DMS 273 treated with DMSO at 0.1 percent for 48 hours (cell line): ENCODE measurements at regions not wholly inside any gene's neighbourhood (a gene's known extent, or its start where the extent isn't known, plus 50 kb on each side); places are given as distances from the start of the nearest gene placed in this dataset.
"Not testable (repeated sequence)": the region's sequence is repeated elsewhere in the genome, so short reads cannot be mapped to it uniquely, and the experiment has no call there.

Experiments
- DNase-seq: peaks from one replicate; lab custom pipeline; 2025; lab: John Stamatoyannopoulos, UW

DNA sequence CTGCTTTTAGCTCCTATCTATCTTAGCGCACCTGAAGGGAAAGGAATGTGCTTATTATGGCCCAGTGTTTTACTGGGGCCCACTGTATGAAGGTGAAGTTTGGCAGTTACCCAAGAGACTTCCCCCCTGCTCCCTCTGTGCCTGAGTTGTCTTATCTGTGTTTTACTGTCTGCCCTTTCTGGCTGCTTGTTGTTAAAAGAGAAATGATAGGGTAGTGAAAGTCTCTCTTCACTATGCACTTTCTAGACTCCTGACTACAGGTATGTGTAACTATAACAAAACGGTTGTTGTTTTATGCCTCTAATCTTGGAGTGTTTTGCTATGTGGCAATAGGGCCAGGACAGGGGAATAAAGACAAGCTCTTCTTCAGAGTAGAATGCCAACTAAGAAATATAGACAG, 326.9 kb downstream of the KIF20B start:
- no peak for DNase-seq

DNA sequence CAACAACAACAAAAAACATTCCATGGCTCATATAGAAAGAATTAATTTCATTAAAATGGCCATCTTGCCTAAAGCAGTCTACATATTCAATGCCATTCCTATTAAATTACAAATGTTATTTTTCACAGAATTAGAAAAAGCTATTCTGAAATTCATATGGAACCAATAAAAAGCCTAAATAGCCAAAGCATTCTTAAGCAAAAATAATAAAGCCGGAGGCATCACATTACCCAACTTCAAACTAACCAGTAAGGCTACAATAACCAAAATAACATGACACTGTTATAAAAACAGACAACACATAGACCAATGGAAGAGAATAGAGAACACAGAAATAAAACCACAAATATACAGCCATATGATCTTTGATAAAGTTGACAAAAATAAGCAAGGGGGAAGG, 330.4 kb downstream of the KIF20B start:
- DNase-seq: no peak

DNA sequence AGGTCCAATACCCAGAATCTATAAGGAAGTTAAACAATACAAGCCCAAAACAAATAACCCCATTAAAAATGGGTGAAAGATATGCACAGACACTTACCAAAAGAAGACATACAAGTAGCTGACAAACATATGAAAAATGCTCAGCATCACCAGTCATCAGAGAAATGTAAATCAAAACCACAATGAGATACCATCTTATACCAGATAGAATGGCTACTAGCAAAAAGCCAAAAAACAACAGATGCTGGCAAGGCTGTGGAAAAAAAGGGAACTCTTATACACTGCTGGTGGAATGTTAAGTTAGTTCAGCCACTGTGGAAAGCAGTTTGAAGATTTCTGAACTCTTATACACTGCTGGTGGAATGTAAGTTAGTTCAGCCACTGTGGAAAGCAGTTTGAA, 331.1 kb downstream of the KIF20B start:
- DNase-seq: no peak

DNA sequence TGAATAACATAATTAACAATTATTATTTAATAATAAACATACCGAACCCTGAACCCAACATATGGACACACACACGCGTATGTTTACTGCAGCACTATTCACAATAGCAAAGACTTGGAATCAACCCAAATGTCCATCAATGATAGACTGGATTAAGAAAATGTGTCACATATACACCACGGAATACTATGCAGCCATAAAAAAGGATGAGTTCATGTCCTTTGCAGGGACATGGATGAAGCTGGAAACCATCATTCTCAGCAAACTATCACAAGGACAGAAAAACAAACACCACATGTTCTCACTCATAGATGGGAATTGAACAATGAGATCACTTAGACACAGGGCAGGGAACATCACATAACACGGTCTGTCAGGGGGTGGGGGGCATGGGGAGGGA, 333.5 kb downstream of the KIF20B start:
- not testable (repeated sequence) for DNase-seq

DNA sequence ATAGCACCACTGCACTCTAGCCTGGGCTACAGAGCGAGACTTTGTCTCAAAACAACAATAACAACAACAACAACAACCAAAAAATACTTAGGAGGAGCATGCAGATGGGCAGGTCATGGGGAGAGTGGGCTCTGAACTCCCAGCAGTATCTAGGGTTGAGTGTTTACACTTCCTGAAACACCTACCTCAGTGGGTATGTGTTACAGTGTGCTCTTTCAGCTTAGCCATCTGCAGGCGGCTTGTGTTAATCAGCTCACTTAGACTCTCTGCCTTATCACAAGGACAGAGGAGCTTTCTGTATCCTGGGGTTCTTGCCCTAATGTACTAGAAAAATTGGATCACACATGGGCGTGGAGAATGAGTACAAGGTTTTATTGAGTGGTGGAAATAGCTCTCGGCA, 340.2 kb downstream of the KIF20B start:
- no peak for DNase-seq

DNA sequence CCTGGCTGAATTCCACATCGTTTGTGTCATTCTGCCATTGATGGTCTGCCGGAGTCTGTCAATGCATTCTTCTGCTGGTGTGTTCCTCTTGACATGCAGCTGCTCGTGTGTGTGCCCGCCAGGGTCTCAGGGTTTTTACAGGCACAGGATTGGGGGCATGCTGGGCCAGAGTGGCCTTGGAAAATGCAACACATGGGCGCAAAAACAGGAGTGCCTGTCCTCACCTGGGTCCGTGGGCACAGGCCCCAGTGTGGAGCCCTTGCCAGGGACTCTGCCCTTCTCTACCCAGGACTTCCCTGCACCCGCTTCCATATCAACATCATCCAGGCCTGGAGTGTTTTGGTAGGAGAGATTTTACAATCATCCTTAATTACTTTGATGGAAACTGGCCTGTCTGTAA, 340.7 kb downstream of the KIF20B start:
- no peak for DNase-seq

DNA sequence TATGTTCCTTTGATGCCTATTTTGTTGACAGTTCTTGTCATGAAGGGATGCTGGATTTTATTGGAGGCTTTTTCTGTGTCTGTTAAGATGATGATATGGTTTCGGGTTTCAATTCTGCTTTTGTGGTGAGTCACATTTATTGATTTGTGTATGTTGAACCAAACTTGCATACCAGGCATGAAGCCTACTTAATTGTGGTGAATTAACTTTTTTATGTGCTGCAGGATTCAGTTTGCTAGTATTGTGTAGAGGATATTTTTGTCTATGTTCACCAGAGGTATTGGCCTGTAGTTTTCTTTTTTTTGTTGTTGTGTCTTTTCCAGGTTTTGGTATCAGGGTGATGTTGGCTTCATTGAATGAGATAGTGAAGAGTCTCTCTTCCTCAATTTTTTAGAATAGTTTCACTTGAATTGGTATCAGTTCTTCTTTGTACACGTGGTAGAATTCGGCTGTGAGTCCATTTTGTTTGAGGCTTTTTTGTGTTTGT, 345.9 kb downstream of the KIF20B start:
- DNase-seq: no peak

DNA sequence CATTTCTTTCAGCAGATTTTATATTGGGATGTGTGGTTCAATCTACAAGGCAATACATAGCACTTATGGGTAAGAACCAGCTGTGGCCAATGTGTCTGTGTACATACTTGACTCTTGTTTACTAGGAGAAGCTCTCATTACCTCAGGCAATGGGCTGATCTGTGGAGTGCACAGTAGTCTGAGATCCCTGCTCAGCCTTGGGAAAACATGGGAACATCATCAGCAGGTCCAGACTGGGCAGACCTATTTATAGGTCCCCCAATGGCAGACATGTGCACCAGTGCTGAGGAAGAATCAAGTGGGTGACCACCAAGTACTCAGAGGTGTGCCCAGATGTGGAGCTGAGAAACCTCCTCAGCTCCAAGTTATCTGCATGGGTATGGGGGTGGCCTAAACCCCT, 349.7 kb downstream of the KIF20B start:
- DNase-seq: no peak

DNA sequence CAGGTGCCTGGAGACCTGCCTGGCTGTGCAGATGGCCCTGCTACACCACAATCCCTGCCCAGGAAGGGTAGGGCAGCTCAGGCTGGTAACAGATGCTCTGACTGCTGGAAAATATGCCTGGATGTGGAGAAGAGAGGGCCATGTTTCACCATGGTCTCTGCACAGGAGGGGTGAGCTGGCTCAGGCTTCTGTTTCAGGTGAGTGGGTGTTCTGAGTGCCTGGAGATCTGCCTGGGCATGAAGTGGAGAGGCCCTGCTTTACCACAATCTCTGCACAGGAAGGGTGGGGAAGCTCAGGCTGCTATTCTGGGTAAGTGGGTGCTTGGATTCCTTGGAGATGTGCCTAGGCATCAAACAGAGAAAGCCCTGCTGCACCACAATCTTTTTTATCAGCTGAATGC, 350.1 kb downstream of the KIF20B start:
- no peak for DNase-seq

DNA sequence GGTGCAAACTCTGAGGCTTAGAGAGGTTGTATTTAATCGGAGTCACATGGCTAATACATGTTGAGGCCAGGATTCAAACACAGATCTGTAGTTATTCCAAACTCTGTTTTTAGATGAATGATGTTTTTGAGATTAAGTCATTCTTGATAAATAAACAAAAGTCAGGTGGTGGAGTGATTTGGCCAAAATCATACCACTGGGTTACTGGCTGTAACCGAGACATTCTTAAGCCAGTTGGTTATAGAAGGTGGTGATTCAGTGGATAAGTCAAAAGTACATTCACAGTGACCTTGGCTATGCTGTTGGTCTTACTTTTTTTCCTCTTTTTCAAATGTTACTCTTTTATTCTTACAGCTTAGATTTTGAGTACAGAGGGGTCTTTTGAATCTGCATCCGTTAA, 361.4 kb downstream of the KIF20B start:
- DNase-seq: no peak

DNA sequence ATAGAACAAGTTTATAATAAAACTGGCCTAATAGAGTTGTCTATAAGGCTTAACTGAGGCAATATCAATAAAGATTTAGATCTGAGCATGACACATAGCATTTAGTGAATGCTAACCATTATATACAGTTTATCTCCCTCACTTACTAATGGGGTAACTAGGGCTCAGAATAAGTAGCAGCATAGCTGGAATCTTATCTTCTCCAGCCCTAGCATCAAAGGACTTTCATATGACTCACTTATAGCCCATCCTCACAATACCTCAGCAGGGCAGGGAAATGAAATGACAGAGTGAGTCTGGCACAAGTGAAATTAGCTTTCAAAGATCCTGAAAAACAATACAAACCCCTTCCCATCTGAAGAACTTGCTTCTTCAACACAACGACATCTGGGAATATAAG, 362.9 kb downstream of the KIF20B start:
- DNase-seq: no peak

DNA sequence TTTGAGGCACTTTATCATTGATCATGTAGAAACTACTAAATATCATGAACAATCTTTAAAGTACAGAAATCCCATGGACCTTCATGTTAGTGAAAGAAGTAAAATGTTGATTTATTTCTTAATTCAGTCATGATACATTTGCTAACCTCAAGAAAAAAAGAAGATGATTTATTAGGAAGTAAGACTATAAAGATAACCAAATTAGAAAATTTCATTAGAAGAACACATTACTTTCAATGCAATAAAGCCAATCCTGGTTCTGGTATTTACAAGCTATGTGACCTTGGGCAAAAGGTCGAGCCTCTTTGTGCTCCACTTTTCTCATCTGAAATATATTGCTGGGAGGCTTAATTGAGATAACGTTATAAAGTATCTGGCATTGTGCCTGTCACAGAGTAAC, 365.0 kb downstream of the KIF20B start:
- no peak for DNase-seq

DNA sequence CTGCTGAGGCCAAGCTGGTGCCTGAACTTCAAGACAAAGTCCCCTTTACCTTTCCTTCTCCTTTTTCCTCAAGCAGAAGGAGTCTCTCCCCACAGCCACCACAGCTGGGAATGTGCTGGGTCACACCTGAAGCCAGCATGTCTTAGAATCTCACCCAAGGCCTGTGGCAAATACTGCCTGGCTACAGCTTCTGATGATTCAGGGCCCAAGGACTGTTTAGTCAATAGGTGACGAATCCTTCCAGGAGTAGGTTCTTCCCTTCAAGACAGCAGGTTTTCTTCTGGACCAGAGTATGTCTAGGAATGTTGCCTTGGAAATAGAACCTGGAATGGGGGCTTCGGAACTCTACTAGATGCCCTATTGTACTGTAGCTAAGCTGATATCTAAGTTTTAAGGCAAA, 374.6 kb downstream of the KIF20B start:
- no peak for DNase-seq

DNA sequence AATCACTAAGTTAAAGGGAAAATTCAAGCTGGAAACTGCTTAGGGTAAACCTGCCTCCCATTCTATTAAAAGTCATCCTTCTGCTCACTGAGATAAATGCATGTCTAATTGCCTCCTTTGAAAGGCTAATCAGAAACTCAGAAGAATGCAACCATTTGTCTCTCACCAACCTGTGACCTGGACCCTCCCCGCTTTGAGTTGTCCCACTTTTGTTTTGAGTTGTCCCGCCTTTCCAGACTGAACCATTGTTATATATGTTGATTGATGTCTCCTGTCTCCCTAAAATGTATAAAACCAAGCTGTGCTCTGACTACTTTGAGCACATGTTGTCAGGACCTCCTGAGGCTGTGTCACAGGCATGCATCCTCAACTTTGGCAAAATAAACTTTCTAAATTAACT, 378.4 kb downstream of the KIF20B start:
- DNase-seq: no peak

DNA sequence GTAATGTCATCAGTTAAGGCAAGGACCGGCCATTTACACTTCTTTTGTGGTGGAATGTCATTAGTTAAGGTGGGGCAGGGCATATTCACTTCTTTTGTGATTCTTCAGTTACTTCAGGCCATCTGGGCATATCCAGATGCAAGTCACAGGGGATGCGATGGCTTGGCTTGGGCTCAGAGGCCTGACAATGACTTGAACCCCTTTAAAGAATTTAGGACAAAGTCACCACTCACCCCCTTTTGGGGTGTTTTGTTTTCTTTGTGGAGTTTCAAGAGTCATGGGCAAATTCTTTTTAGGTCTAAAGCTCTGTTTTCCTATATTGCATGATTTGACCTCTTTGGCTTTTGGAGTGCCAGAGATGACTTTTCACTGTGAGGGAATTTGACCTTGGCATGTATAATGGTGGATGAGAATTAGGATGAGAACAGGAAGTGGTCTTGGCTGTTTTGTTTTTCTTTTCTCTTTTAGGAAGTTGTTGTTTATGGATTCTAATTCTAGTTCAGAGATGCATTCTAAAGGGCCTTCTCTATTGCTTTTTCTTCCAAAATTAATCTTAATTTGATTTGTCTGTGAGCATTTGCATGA, 385.3 kb downstream of the KIF20B start:
- DNase-seq: not testable (repeated sequence)

DNA sequence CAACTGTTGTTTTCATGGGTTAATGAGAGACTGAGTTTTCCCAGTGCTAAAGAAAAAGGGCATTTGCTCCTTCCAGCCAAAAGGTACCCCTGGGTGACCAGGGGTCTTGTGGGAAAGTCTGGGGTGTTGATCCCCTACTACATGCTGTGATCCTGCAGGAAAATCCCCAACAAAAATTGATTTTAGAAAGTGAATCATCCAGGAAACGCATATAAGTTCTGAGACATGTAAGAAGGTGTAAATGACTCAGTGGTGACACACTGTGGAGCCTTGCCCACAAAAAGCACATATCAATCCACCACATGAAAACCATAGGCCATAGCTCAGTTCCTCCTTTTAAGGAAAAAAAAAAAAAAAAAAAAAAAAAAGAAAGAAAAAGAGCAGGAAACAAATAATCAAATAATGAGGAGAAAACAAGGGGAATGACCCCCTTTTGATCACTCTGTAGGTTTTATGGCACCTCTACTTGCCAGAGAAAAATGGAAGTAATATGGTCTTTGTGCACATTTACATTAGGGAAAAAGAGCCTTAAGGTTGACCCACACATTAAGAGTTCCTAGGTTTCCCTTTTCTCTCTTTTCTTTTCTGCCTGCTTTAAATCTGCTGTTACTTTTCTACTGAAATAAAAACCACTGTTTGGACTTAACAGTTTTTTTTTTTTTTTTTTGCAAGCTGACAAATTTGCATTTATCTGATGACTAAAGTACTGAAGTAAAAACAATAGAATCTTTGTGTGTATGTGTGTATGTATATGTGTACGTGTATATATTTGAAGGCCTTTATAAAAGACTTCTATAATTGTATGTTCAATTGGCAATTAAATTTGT, 386.0 kb downstream of the KIF20B start:
- no peak for DNase-seq

DNA sequence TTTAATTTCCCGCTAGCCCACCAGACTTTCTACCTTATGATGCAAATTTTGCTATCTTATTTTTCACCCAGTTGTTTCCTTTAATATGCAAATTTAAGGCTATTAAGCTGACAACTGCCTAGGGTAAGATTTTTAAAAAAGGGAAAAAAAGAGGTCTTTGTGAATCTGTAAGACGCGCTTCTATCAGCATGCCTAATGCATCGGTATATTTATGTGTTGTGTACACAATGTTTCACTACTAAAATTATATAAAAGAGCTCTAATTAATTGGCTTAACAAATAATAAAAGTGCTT, 386.6 kb downstream of the KIF20B start:
- DNase-seq: no peak

DNA sequence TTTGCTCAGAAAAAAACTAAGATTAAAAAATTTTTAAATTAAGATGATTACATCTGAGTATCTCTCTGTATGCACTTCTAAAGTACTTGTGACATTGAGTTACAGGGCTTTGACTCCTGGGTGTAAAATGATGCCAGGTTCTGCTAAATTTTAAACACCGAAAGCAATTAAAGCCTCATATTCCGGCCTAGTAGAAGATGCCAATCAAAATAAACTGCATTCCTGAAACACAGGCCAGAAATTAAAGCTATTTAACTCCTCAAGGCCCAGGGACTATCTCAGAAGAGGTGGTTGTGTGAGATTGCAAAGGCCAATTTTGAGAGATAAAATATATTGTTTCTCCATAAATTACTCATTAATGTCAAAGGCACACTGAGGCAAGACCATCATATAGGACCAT, 388.3 kb downstream of the KIF20B start:
- no peak for DNase-seq

DNA sequence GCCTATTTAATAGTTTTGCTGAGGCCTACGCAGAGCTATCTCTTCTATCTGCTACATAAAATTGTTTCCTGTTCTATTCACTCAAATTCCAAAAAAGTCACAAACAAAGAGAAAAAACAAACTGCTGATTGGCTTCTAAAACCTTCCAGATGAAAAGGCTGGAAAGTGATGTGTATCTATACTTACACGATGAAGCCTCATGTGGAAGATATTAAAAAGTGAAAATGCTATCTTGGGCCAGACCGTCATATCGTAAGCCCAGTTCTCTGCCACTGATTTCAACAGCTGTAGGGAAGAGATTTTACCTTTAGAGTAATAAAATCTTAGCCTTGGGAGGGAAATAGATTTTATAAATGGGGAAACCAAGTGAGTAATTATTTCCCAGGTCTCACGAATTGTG, 394.8 kb downstream of the KIF20B start:
- no peak for DNase-seq

DNA sequence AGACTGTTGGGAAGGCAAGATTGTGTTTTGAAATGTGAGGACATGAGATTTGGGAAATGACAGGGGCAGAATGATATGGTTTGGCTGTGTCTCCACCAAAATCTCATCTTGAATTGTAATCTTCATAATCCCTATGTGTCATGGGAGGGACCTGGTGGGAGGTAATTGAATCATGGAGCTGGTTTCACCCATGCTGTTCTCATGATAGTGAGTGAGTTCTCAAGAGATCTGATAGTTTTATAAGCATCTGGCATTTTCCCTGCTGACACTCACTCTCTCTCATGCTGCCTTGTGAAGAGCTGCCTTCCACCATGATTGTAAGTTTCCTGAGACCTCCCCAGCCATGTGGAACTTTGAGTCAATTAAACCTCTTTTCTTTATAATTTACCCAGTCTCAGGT, 406.2 kb downstream of the KIF20B start:
- DNase-seq: not testable (repeated sequence)

DNA sequence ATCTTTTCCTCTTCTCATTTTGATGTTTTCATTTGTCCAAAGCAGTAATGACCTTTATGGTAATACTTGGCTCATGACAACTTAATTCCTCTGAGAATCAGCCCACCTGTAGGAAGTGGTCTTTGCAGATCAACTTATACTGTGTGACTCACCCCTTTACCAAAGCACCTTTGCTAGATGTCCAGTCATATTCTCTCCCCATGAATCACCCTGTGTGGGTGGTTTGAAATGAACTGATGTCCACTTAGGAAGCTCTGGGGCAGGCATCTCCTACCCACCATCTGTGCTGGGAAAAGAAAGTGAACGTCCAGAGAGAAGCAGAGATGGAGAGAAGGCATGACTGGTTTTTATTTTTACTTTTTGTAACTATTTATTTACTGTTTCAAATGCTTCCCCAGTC, 410.3 kb downstream of the KIF20B start:
- DNase-seq: no peak

DNA sequence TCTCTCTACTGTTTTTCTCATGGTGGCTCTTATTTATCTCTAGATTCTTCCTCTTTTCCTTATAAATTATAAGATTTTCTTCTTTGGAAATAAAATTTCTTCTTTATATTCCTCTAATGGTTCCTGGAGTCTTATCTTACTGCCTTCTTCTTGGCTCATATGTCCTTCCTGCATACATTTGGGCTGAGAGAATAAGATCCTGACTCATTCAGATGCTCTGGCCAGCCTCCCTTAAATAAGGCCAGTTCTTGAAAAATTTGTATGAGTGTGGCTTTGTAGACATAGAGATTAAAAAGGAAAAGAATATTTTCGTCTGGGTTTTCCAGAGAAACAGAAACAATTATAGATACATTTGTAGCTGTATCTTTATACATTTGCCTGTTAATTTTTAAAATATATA, 411.3 kb downstream of the KIF20B start:
- no peak for DNase-seq

DNA sequence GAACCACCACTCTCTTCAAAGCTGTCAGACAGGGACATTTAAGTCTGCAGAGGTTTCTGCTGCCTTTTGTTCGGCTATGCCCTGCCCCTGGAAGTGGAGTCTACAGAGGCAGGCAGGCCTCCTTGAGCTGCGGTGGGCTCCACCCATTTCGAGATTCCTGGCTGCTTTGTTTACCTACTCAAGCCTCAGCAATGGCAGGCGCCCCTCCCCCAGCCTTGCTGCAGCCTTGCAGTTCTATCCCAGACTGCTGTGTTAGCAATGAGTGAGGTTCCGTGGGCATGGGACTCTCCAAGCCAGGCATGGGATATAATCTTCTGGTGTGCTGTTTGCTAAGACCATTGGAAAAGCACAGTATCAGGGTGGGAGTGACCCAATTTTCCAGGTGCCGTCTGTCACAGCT, 417.2 kb downstream of the KIF20B start:
- DNase-seq: not testable (repeated sequence)
